Tibial nerve (tissue), 4 donors: ENCODE measurements at regions not wholly inside any gene's neighbourhood (a gene's known extent, or its start where the extent isn't known, plus 50 kb on each side); places are given as distances from the start of the nearest gene placed in this dataset.

Source experiments
- DNase-seq, 2 donors: peaks; one replicate each; pipeline ENCODE4 v3.0.0-alpha.2; 2019; ENCODE audit warnings: low spot score in 2 of 2
- H3K27ac ChIP-seq, 4 donors: fragments of 200-600 bp; sonication (generic) in 3 of 4; one replicate each; pipeline ENCODE4 v1.5.1; 2017 to 2019; ENCODE audit warnings: mild to moderate bottlenecking in 1 of 4
- H3K27me3 ChIP-seq, 2 donors: fragments of 200-600 bp; sonication (generic) in 1 of 2; one replicate each; pipeline versions ENCODE4 v1.5.1 to v1.6.0; 2017 to 2019
- H3K36me3 ChIP-seq, 3 donors: fragments of 200-600 bp; sonication (generic); one replicate each; pipeline ENCODE4 v1.5.1; 2018 to 2019
- H3K4me1 ChIP-seq, 4 donors: fragments of 200-600 bp; sonication (generic) in 3 of 4; one replicate each; pipeline ENCODE4 v1.5.1; 2017 to 2019
- H3K4me3 ChIP-seq, 4 donors: fragments of 200-600 bp; sonication (generic) in 3 of 4; one replicate each; pipeline ENCODE4 v1.5.1; 2017 to 2019; ENCODE audit warnings: mild to moderate bottlenecking in 1 of 4, moderate library complexity in 1 of 4
- H3K9me3 ChIP-seq, 4 donors: fragments of 200-600 bp; sonication (generic) in 3 of 4; one replicate each; pipeline ENCODE4 v1.5.1; 2017 to 2019
- EP300 ChIP-seq, 2 donors: sonication (generic); formaldehyde crosslinking; IDR thresholded peaks; one replicate each; pipeline ENCODE4 v1.6.1; 2017; ENCODE audit warnings: antibody characterized with exemption in 2 of 2, mild to moderate bottlenecking in 1 of 2
- POLR2A ChIP-seq, 2 donors: fragments of 450-650 bp; IDR thresholded peaks; one replicate each; pipeline ENCODE4 v1.6.1; 2017; ENCODE audit warnings: antibody characterized with exemption in 2 of 2, mild to moderate bottlenecking in 2 of 2, moderate library complexity in 2 of 2
- WGBS, 2 donors: methylation state at CpG; one replicate each; pipeline ENCODE4 v1.1.5; 2018; 5-methylcytosine and 5-hydroxymethylcytosine counted together
- TF ChIP-seq, protein P1 (sequence below), 5 experiments: fragments of 200-600 bp in 3 of 5; fragments of 450-650 bp in 2 of 5; sonication (generic) in 3 of 5; IDR thresholded peaks; one replicate each; pipeline ENCODE4 v1.5.1; 2016 to 2019; ENCODE audit warnings: antibody characterized with exemption in 5 of 5, mild to moderate bottlenecking in 3 of 5, moderate library complexity in 2 of 5

DNA sequence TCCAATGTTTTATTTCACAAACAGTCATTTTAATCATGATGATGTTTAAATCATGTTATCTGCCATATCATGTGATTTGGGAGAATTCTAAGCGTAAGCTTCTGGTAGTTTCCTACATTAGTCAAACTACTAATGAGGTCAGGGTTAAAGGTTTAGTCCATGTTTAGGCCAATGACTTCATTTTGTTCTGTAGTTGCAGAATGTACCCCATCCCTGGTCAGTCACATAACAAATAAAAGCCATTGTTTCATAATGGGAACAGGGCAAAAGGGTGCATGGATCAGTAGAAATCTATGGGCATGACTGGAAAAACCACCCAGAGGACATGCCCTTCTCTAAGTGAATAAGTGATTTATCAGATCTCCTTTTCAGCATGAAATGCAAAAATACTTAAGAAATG, 138.4 kb upstream of the ABCB5 start:
- Histone ChIP-seq H3K36me3 (no peaks in the 10 kb centered on the region), H3K27me3 (no peaks in the 10 kb centered on the region), H3K27ac (peak overlapping the region; percentile 21 to 90 (median 67)), H3K9me3 (no peaks in the 10 kb centered on the region), H3K4me1 (peaks cover 0 to 30% (median 14%) of the 10 kb centered on the region in 4 donors), H3K4me3 (no peak overlapping the region)
- WGBS, 2 donors = 51 to 67% methylated on average over 1 of the region's 1 CpG
- TF ChIP-seq, protein P1, sequence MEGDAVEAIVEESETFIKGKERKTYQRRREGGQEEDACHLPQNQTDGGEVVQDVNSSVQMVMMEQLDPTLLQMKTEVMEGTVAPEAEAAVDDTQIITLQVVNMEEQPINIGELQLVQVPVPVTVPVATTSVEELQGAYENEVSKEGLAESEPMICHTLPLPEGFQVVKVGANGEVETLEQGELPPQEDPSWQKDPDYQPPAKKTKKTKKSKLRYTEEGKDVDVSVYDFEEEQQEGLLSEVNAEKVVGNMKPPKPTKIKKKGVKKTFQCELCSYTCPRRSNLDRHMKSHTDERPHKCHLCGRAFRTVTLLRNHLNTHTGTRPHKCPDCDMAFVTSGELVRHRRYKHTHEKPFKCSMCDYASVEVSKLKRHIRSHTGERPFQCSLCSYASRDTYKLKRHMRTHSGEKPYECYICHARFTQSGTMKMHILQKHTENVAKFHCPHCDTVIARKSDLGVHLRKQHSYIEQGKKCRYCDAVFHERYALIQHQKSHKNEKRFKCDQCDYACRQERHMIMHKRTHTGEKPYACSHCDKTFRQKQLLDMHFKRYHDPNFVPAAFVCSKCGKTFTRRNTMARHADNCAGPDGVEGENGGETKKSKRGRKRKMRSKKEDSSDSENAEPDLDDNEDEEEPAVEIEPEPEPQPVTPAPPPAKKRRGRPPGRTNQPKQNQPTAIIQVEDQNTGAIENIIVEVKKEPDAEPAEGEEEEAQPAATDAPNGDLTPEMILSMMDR (IDR thresholded peaks at IDR 0.05) = no peak
- TF ChIP-seq EP300 (IDR thresholded peaks at IDR 0.05) = peak in 1 of 2 donors; percentile 71
- no peak for DNase-seq

DNA sequence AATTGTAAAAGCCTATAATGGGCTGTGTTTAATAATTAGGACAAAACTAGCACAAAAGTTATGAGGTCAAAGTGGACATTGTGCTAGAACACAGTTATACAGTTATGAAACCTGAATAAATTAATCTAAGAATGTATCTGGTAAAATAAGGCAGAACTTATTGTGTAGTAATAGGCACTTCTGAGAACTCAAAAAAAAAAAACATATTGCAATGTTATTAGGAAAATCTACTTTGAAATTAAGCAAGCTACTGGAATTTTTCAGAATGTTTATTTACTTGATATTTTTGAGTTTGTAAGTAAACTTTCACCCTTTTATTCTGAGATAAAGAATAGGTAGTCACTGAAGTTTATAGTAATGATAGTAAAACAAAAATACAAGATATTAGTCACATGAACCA, 135.8 kb upstream of the ABCB5 start:
- Histone ChIP-seq H3K36me3 (no peaks in the 10 kb centered on the region), H3K27me3 (no peaks in the 10 kb centered on the region), H3K4me1 (peaks cover 0 to 29% (median 16%) of the 10 kb centered on the region in 4 donors), H3K4me3 (no peak overlapping the region), H3K9me3 (no peaks in the 10 kb centered on the region), H3K27ac (peak overlapping the region in 2 of 4 donors; percentile 81 to 90)
- TF ChIP-seq EP300 (IDR thresholded peaks at IDR 0.05) = no peak
- TF ChIP-seq POLR2A (IDR thresholded peaks at IDR 0.05) = no peak
- TF ChIP-seq, protein P1 (IDR thresholded peaks at IDR 0.05) = no peak
- DNase-seq = no peak

DNA sequence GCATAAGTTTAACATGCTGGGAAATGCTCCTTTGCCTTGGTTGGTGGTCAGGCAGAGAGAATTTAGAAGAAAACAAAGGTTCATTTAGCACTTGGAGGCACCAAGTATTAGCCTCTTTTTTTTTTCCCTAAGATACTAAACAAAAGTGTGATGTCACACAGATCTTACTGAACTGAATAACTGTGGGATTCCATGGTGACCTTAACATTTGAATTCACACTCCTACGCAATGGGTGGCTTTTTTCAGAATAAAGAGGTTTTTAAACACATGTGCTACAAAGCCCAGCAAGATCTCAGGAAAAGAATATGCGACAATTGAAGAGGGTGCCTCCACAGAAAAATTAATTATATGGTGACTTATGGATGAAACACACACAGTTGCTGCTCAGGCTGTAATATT, 133.4 kb upstream of the ABCB5 start:
- H3K4me3 ChIP-seq = no peak overlapping the region
- DNase-seq = no peak
- H3K9me3 ChIP-seq = peaks cover 0 to 11% (median 0%) of the 10 kb centered on the region in 4 donors
- no peaks in the 10 kb centered on the region for H3K36me3 ChIP-seq
- WGBS, 2 donors = 45% methylated on average over 2 of the region's 2 CpGs
- TF ChIP-seq, protein P1 (IDR thresholded peaks at IDR 0.05) = no peak
- TF ChIP-seq EP300 (IDR thresholded peaks at IDR 0.05) (peak; percentile 11 to 52), POLR2A (IDR thresholded peaks at IDR 0.05) (no peak)
- H3K27ac ChIP-seq = peak overlapping the region; percentile 34 to 90 (median 64)
- peaks cover 0 to 26% (median 14%) of the 10 kb centered on the region in 4 donors for H3K4me1 ChIP-seq
- H3K27me3 ChIP-seq = no peaks in the 10 kb centered on the region

DNA sequence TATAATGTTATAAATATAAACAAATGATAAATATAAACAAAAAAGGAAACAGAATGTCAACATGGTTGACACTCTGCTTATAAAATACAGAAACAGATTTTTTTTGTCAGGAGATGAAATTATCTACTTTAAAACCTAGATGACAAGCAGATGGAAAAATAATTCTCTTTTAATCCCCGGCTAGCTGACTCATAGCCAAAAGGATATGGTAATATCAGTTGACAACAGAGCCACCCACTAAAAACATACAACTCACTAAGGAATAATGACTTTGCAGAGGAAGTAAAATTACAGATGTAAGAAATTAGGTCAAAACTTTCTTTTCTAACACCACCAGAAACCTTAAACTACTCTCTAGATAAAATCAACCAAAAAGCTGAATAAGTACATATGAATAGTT, 131.1 kb upstream of the ABCB5 start:
- TF ChIP-seq EP300 (IDR thresholded peaks at IDR 0.05) (no peak), POLR2A (IDR thresholded peaks at IDR 0.05) (no peak)
- TF ChIP-seq, protein P1 (IDR thresholded peaks at IDR 0.05) = no peak
- Histone ChIP-seq H3K36me3 (no peaks in the 10 kb centered on the region), H3K4me3 (no peak overlapping the region), H3K4me1 (peaks cover 0 to 24% (median 13%) of the 10 kb centered on the region in 4 donors), H3K27ac (peak overlapping the region in 2 of 4 donors; percentile 81 to 90), H3K9me3 (peaks cover 0 to 34% (median 11%) of the 10 kb centered on the region in 4 donors), H3K27me3 (no peaks in the 10 kb centered on the region)
- 0 to 2% methylated on average over 1 of the region's 1 CpG for WGBS, 2 donors
- DNase-seq = no peak

DNA sequence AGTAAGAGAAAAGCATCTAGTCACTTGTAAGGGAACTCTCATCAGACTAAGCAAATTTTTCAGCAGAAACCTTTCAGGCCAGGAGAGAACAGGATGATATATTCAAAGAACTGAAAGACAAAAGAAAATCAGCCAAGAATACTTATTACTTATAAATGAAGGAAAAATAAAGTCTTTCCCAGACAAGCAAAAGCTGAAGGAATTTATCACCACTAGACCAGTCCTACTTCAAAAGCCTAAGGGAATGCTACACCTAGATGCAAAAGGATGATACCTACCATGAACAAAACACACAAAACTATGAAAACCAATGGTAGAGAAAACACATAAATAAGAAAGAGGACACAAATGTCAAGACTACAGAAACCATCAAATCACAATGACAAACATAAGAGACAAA, 126.6 kb upstream of the ABCB5 start:
- Histone ChIP-seq H3K4me1 (peaks cover 0 to 9% (median 3%) of the 10 kb centered on the region in 4 donors), H3K27me3 (no peaks in the 10 kb centered on the region), H3K27ac (no peak overlapping the region), H3K36me3 (no peaks in the 10 kb centered on the region), H3K4me3 (no peak overlapping the region), H3K9me3 (peaks cover 0 to 52% (median 13%) of the 10 kb centered on the region in 4 donors)
- DNase-seq = no peak
- no peak for TF ChIP-seq EP300 (IDR thresholded peaks at IDR 0.05)

DNA sequence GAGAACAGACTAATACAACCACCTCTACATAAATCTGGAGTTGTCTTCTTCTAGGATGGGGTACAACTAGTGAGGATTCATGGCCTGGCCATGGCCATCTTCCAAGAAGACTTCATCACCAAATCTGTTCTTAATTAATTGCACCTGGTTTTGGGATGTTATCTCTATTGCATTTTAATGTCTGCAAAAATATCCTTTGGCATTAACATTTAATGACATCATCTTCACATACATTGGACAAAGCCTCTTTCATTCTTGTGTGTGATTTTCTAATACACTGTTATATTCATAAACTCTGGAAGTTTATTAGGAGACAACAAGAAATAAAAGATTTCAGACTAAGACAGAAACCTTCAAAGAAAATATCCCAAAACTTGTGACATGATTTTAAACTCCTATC, 124.2 kb upstream of the ABCB5 start:
- Histone ChIP-seq H3K36me3 (no peaks in the 10 kb centered on the region), H3K27ac (no peak overlapping the region), H3K27me3 (no peaks in the 10 kb centered on the region), H3K4me1 (no peaks in the 10 kb centered on the region), H3K4me3 (no peak overlapping the region), H3K9me3 (peaks cover 0 to 49% (median 13%) of the 10 kb centered on the region in 4 donors)
- no peak for DNase-seq
- no peak for TF ChIP-seq POLR2A (IDR thresholded peaks at IDR 0.05)
- no peak for TF ChIP-seq EP300 (IDR thresholded peaks at IDR 0.05)
- TF ChIP-seq, protein P1 (IDR thresholded peaks at IDR 0.05) = no peak
